Tibial artery (tissue), 4 donors: ENCODE measurements at regions not wholly inside any gene's neighbourhood (a gene's known extent, or its start where the extent isn't known, plus 50 kb on each side); places are given as distances from the start of the nearest gene placed in this dataset.

ENCODE experiments used
- DNase-seq, 2 donors: peaks; one replicate each; pipeline ENCODE4 v3.0.0-alpha.2; 2019
- H3K27ac ChIP-seq, 2 donors: fragments of 200-600 bp; sonication (generic) in 1 of 2; 1 replicate in 1 of 2; 2 replicates in 1 of 2; pipeline ENCODE4 v1.5.1; 2018 to 2019; ENCODE audit warnings: mild to moderate bottlenecking in 1 of 2
- H3K27me3 ChIP-seq, 2 donors: fragments of 200-600 bp; sonication (generic) in 1 of 2; one replicate each; pipeline versions ENCODE4 v1.5.1 to v1.6.0; 2016 to 2019
- H3K36me3 ChIP-seq, 3 donors: fragments of 200-600 bp; sonication (generic) in 2 of 3; one replicate each; pipeline ENCODE4 v1.5.1; 2016 to 2019; ENCODE audit warnings: mild to moderate bottlenecking in 2 of 3
- H3K4me1 ChIP-seq, 4 donors: fragments of 200-600 bp; sonication (generic) in 2 of 4; 1 replicate in 3 of 4; 2 replicates in 1 of 4; pipeline ENCODE4 v1.5.1; 2016 to 2019
- H3K4me3 ChIP-seq, 2 donors: fragments of 200-600 bp; sonication (generic) in 1 of 2; 1 replicate in 1 of 2; 2 replicates in 1 of 2; pipeline ENCODE4 v1.5.1; 2018 to 2019; ENCODE audit warnings: mild to moderate bottlenecking in 2 of 2
- H3K9me3 ChIP-seq, 3 donors: fragments of 200-600 bp; sonication (generic) in 1 of 3; one replicate each; pipeline ENCODE4 v1.5.1; 2016 to 2019
- CTCF ChIP-seq, 2 experiments: fragments of 200-600 bp in 1 of 2; fragments of 450-650 bp in 1 of 2; IDR thresholded peaks; one replicate each; pipeline ENCODE4 v1.5.1; 2017 to 2019; ENCODE audit warnings: antibody characterized with exemption in 2 of 2, mild to moderate bottlenecking in 1 of 2, moderate library complexity in 1 of 2
- intact Hi-C: fragments of 100-400 bp; cut with DNase I; formaldehyde crosslinking; loops from one replicate; pipeline ENCODE4 v1.15.0; 2023; ENCODE audit warnings: low total_unique reads

DNA sequence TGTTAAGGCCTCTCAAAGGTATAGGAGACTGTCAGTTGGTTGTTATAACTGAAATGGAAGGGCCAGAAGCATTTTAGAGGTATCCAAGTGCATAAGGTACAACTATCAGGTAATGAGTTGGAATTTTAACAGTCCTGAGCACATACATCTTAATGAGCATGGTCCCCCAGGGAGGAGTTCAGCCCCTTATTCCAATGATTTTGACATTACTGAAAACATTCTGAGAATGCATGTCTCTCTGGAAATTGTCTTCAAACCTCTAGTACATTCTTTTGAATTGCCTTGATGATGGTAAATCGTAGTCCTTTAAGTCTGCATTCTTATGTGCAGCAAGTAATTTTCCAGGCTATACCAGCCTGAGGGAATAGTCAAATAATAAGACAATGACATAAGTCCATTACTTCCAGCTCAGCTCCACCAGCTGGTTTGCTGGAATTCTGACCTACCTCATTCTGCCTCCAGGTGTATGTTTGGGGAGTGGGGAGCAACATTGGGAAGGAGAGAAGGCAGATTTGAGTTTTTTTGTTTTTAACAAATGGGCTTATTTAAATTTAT is 239.2 kb downstream of the MSRB3 start:
- H3K27ac ChIP-seq: no peak overlapping the region
- TF ChIP-seq CTCF (IDR thresholded peaks at IDR 0.05): no peak
- H3K4me3 ChIP-seq: no peak overlapping the region
- no peaks in the 10 kb centered on the region for H3K9me3 ChIP-seq
- no peak for DNase-seq
- H3K27me3 ChIP-seq: no peaks in the 10 kb centered on the region
- no peaks in the 10 kb centered on the region for H3K36me3 ChIP-seq
- no peaks in the 10 kb centered on the region for H3K4me1 ChIP-seq
- intact Hi-C loops: no loop called here

- H3K27me3 ChIP-seq: no peaks in the 10 kb centered on the region
- H3K36me3 ChIP-seq: no peaks in the 10 kb centered on the region
- no peak for DNase-seq
- H3K27ac ChIP-seq: no peak overlapping the region
- no peak for TF ChIP-seq CTCF (IDR thresholded peaks at IDR 0.05)
- no peaks in the 10 kb centered on the region for H3K9me3 ChIP-seq
- intact Hi-C loops: no loop called here
- no peaks in the 10 kb centered on the region for H3K4me1 ChIP-seq
- H3K4me3 ChIP-seq: no peak overlapping the region
Measured at GRCh38 chr12:65518771-65519170, 240.3 kb downstream of the MSRB3 start.

GRCh38 chr12:65520658-65521057 is 242.2 kb downstream of the MSRB3 start:
- no peak overlapping the region for H3K4me3 ChIP-seq
- H3K27ac ChIP-seq: no peak overlapping the region
- intact Hi-C loops: no loop called here
- H3K27me3 ChIP-seq: no peaks in the 10 kb centered on the region
- TF ChIP-seq CTCF (IDR thresholded peaks at IDR 0.05): no peak
- no peak for DNase-seq
- no peaks in the 10 kb centered on the region for H3K9me3 ChIP-seq
- no peaks in the 10 kb centered on the region for H3K36me3 ChIP-seq
- H3K4me1 ChIP-seq: no peaks in the 10 kb centered on the region

GRCh38 chr12:65522956-65523860 is 244.7 kb downstream of the MSRB3 start:
- no peaks in the 10 kb centered on the region for H3K27me3 ChIP-seq
- no peak overlapping the region for H3K27ac ChIP-seq
- intact Hi-C loops: no loop called here
- no peaks in the 10 kb centered on the region for H3K4me1 ChIP-seq
- H3K4me3 ChIP-seq: no peak overlapping the region
- no peak for TF ChIP-seq CTCF (IDR thresholded peaks at IDR 0.05)
- H3K9me3 ChIP-seq: no peaks in the 10 kb centered on the region
- DNase-seq: no peak
- no peaks in the 10 kb centered on the region for H3K36me3 ChIP-seq

GRCh38 chr12:65524666-65525065 is 246.2 kb downstream of the MSRB3 start:
- no peak overlapping the region for H3K4me3 ChIP-seq
- no peaks in the 10 kb centered on the region for H3K27me3 ChIP-seq
- no peaks in the 10 kb centered on the region for H3K4me1 ChIP-seq
- no peak overlapping the region for H3K27ac ChIP-seq
- no peaks in the 10 kb centered on the region for H3K9me3 ChIP-seq
- intact Hi-C loops: no loop called here
- DNase-seq: no peak
- no peak for TF ChIP-seq CTCF (IDR thresholded peaks at IDR 0.05)
- H3K36me3 ChIP-seq: no peaks in the 10 kb centered on the region
